H1 (cell line): ENCODE measurements at regions not wholly inside any gene's neighbourhood (a gene's known extent, or its start where the extent isn't known, plus 50 kb on each side); places are given as distances from the start of the nearest gene placed in this dataset.

Experiments
- CTCF ChIA-PET: fragments of 300-600 bp; sonication (Branson Sonifier 250); formaldehyde crosslinking; loops from one replicate; lab custom pipeline; 2021; ENCODE audit not compliant: partially characterized antibody; lab: Charles Lee
- POLR2A ChIA-PET: fragments of 300-600 bp; sonication (Branson Sonifier 250); formaldehyde crosslinking; loops from one replicate; lab custom pipeline; 2021; ENCODE audit warnings: inconsistent platforms; ENCODE audit not compliant: partially characterized antibody; lab: Charles Lee
- DNase-seq, 2 experiments: peaks; one replicate each; pipeline versions ENCODE4 v3.0.0 to v3.0.0-alpha.2; 2010 to 2022; ENCODE audit warnings: low spot score in 2 of 2, low read depth in 1 of 2, mixed read lengths in 1 of 2
- FAIRE-seq: peaks from 2 replicates; lab custom pipeline; 2011; peaks lifted over from hg19 to GRCh38; lab: Jason Lieb, UNC
- H2AFZ ChIP-seq: 2 replicates; pipeline ENCODE4 v1.8.1; 2012; ENCODE audit warnings: low read length, inconsistent platforms
- H2AK5ac ChIP-seq: 2 replicates; pipeline ENCODE4 v1.6.1; 2013; ENCODE audit warnings: low read depth, low read length
- H2BK120ac ChIP-seq: replicated peaks from 2 replicates; pipeline ENCODE3; 2013; ENCODE audit warnings: low read depth, low read length, inconsistent platforms
- H2BK12ac ChIP-seq: 2 replicates; pipeline ENCODE4 v1.6.1; 2013; ENCODE audit warnings: low read depth, low read length
- H2BK15ac ChIP-seq: 2 replicates; pipeline ENCODE4 v1.6.1; 2013; ENCODE audit warnings: low read length
- H2BK20ac ChIP-seq: 2 replicates; pipeline ENCODE4 v1.6.1; 2013; ENCODE audit warnings: low read length
- H2BK5ac ChIP-seq: 2 replicates; pipeline ENCODE4 v1.6.1; 2013; ENCODE audit warnings: low read depth, low read length
- H3K14ac ChIP-seq: 2 replicates; pipeline ENCODE4 v1.6.1; 2013; ENCODE audit warnings: inconsistent platforms; ENCODE audit not compliant: insufficient read length
- H3K18ac ChIP-seq: 2 replicates; pipeline ENCODE4 v1.6.1; 2013; ENCODE audit warnings: low read length; ENCODE audit errors: extremely low read depth
- H3K23ac ChIP-seq: 2 replicates; pipeline ENCODE4 v1.6.1; 2013; ENCODE audit warnings: inconsistent platforms; ENCODE audit not compliant: insufficient read length
- H3K23me2 ChIP-seq: 2 replicates; pipeline ENCODE4 v1.6.1; 2013; ENCODE audit warnings: low read depth, low read length
- H3K27ac ChIP-seq: 2 replicates; pipeline ENCODE4 v1.6.1; 2011; ENCODE audit warnings: low read depth, low read length, inconsistent platforms
- H3K27me3 ChIP-seq, 4 experiments: replicated peaks in 1 of 4; 1 replicate in 1 of 4; 2 replicates in 3 of 4; pipeline versions ENCODE4 v1.6.1 to v1.8.1; 2011 to 2013; ENCODE audit warnings: low read length in 3 of 4, mild to moderate bottlenecking in 3 of 4, inconsistent platforms in 2 of 4, mixed read lengths in 2 of 4, moderate library complexity in 1 of 4; ENCODE audit not compliant: control insufficient read depth in 3 of 4, insufficient read depth in 3 of 4; ENCODE audit errors: extremely low read depth in 1 of 4
- H3K36me3 ChIP-seq, 4 experiments: 2 replicates each; pipeline versions ENCODE4 v1.6.1 to v1.8.1; 2011 to 2013; ENCODE audit warnings: mild to moderate bottlenecking in 4 of 4, low read length in 3 of 4, moderate library complexity in 2 of 4, control low read depth in 1 of 4, inconsistent platforms in 1 of 4; ENCODE audit not compliant: insufficient read depth in 4 of 4, control insufficient read depth in 2 of 4
- H3K4ac ChIP-seq: replicated peaks from 2 replicates; pipeline ENCODE3; 2013; ENCODE audit warnings: low read length, low read depth, mixed read lengths, inconsistent platforms; ENCODE audit not compliant: insufficient read length
- H3K4me1 ChIP-seq, 4 experiments: replicated peaks in 1 of 4; 1 replicate in 1 of 4; 2 replicates in 3 of 4; pipeline versions ENCODE4 v1.6.1 to v1.8.1; 2011 to 2013; ENCODE audit warnings: low read length in 3 of 4, inconsistent platforms in 2 of 4, mixed read lengths in 1 of 4; ENCODE audit not compliant: insufficient read depth in 4 of 4, control insufficient read depth in 3 of 4
- H3K4me2 ChIP-seq, 2 experiments: 2 replicates each; pipeline versions ENCODE4 v1.6.1 to v1.8.1; 2011 to 2013; ENCODE audit warnings: low read depth in 2 of 2, low read length in 2 of 2, control low read depth in 1 of 2, inconsistent platforms in 1 of 2, mild to moderate bottlenecking in 1 of 2; ENCODE audit not compliant: insufficient read depth in 1 of 2
- H3K4me3 ChIP-seq, 4 experiments: fragments of 200-600, 300-600 bp in 1 of 4; sonication (generic), shearing (Covaris generic), sonication (Bioruptor Twin) in 1 of 4; 2 replicates each; pipeline versions ENCODE4 v1.5.1 to v1.8.1; 2011 to 2016; ENCODE audit warnings: low read length in 4 of 4, low read depth in 3 of 4, control low read depth in 2 of 4, inconsistent platforms in 2 of 4, mild to moderate bottlenecking in 2 of 4, mixed read lengths in 1 of 4, moderate library complexity in 1 of 4; ENCODE audit not compliant: insufficient read depth in 2 of 4; ENCODE audit errors: extremely low read depth in 1 of 4
- H3K56ac ChIP-seq: replicated peaks from 2 replicates; pipeline ENCODE3; 2013; ENCODE audit warnings: low read depth, mild to moderate bottlenecking, mixed read lengths, low read length, inconsistent platforms; ENCODE audit not compliant: insufficient read length
- H3K79me1 ChIP-seq: 2 replicates; pipeline ENCODE4 v1.6.1; 2013; ENCODE audit warnings: low read depth, low read length, control low read depth
- H3K79me2 ChIP-seq, 2 experiments: 2 replicates each; pipeline versions ENCODE4 v1.6.1 to v1.8.1; 2012 to 2013; ENCODE audit warnings: low read length in 2 of 2, mild to moderate bottlenecking in 2 of 2, inconsistent platforms in 1 of 2; ENCODE audit not compliant: insufficient read depth in 2 of 2, control insufficient read depth in 1 of 2
- H3K9ac ChIP-seq, 4 experiments: replicated peaks in 1 of 4; 1 replicate in 1 of 4; 2 replicates in 3 of 4; pipeline versions ENCODE4 v1.6.1 to v1.8.1; 2011 to 2013; ENCODE audit warnings: low read depth in 3 of 4, low read length in 3 of 4, control low read depth in 2 of 4, mild to moderate bottlenecking in 2 of 4, moderate library complexity in 2 of 4, inconsistent platforms in 1 of 4; ENCODE audit errors: extremely low read depth in 1 of 4
- H3K9me3 ChIP-seq, 2 experiments: 2 replicates each; pipeline versions ENCODE4 v1.6.1 to v1.8.1; 2012 to 2013; ENCODE audit warnings: mild to moderate bottlenecking in 2 of 2, moderate library complexity in 2 of 2, control low read depth in 1 of 2, inconsistent platforms in 1 of 2, low read depth in 1 of 2, low read length in 1 of 2, mixed read lengths in 1 of 2; ENCODE audit not compliant: insufficient read depth in 2 of 2
- H4K20me1 ChIP-seq, 2 experiments: replicated peaks in 1 of 2; 2 replicates each; pipeline versions ENCODE3 to v1.8.1; 2011 to 2013; ENCODE audit warnings: inconsistent platforms in 2 of 2, low read length in 2 of 2, mild to moderate bottlenecking in 1 of 2; ENCODE audit not compliant: insufficient read depth in 2 of 2, control insufficient read depth in 1 of 2
- H4K5ac ChIP-seq: 2 replicates; pipeline ENCODE4 v1.6.1; 2013; ENCODE audit warnings: low read length, low read depth, mixed read lengths, inconsistent platforms; ENCODE audit not compliant: insufficient read length
- H4K8ac ChIP-seq: 2 replicates; pipeline ENCODE4 v1.8.0; 2013; ENCODE audit warnings: mild to moderate bottlenecking, moderate library complexity, low read length, inconsistent platforms; ENCODE audit not compliant: insufficient read depth; ENCODE audit errors: extremely low read depth
- H4K91ac ChIP-seq: replicated peaks from 2 replicates; pipeline ENCODE3; 2013; ENCODE audit warnings: low read length, mixed read lengths, inconsistent platforms; ENCODE audit not compliant: insufficient read length
- PHF8 ChIP-seq: fragments of 200-600 bp; sonication (generic); conservative IDR thresholded peaks from 2 replicates; pipeline ENCODE4 v1.7.1; 2012; ENCODE audit warnings: low read depth, mild to moderate bottlenecking, inconsistent platforms, low read length, moderate library complexity
- RXRA ChIP-seq: IDR thresholded peaks from 2 replicates; pipeline ENCODE4 v1.6.1; 2011; ENCODE audit warnings: low read depth, mild to moderate bottlenecking, low read length, moderate library complexity; ENCODE audit not compliant: insufficient read depth
- SAP30 ChIP-seq: fragments of 300-600 bp; sonication (generic); IDR thresholded peaks from 2 replicates; pipeline ENCODE4 v1.7.1; 2012; ENCODE audit warnings: low read length, moderate library complexity, mild to moderate bottlenecking, inconsistent platforms; ENCODE audit not compliant: insufficient read depth, insufficient replicate concordance
- SP1 ChIP-seq: IDR thresholded peaks from 2 replicates; pipeline ENCODE4 v1.6.1; 2011; ENCODE audit warnings: low read depth, low read length
- YY1 ChIP-seq: IDR thresholded peaks from 2 replicates; pipeline ENCODE4 v1.6.1; 2011; ENCODE audit warnings: low read depth, mild to moderate bottlenecking, low read length
- ZNF274 ChIP-seq: IDR thresholded peaks from 2 replicates; pipeline ENCODE4 v1.7.0; 2012; ENCODE audit warnings: low read length, borderline replicate concordance; ENCODE audit errors: extremely low read depth
- WGBS, 2 experiments: shearing (Covaris generic) in 1 of 2; methylation state at CpG; one replicate each; pipeline versions ENCODE4 v1.1.6 to v1.1.7; 2013 to 2015; ENCODE audit warnings: low lambda C conversion rate in 2 of 2, mixed read lengths in 2 of 2, inconsistent platforms in 1 of 2, low coverage in 1 of 2, missing lambda C conversion rate in 1 of 2; ENCODE audit not compliant: insufficient replicate concordance in 2 of 2, insufficient coverage in 1 of 2, insufficient read length in 1 of 2; ENCODE audit errors: extremely low coverage in 1 of 2, missing lambda C conversion rate in 1 of 2; 5-methylcytosine and 5-hydroxymethylcytosine counted together

GRCh38 chr5:120901199-120901598 is 437.1 kb downstream of the PRR16 start:
- Histone ChIP-seq H3K23ac (no peak overlapping the region), H3K18ac (no peak overlapping the region), H4K91ac (no peak overlapping the region), H3K4ac (no peak overlapping the region), H3K4me3 (no peak overlapping the region), H3K4me2 (no peak overlapping the region), H4K8ac (no peak overlapping the region), H3K9ac (no peak overlapping the region), H2BK5ac (no peak overlapping the region), H3K23me2 (no peaks in the 10 kb centered on the region), H2AK5ac (no peak overlapping the region), H3K27ac (no peak overlapping the region), H3K9me3 (no peaks in the 10 kb centered on the region), H3K56ac (no peak overlapping the region), H2AFZ (no peak overlapping the region), H3K36me3 (no peaks in the 10 kb centered on the region), H3K14ac (no peak overlapping the region), H2BK15ac (no peak overlapping the region), H3K27me3 (no peaks in the 10 kb centered on the region), H2BK12ac (no peak overlapping the region), H3K79me2 (no peaks in the 10 kb centered on the region), H3K79me1 (no peaks in the 10 kb centered on the region), H4K5ac (no peak overlapping the region), H3K4me1 (no peaks in the 10 kb centered on the region), H4K20me1 (no peaks in the 10 kb centered on the region), H2BK20ac (no peak overlapping the region), H2BK120ac (no peak overlapping the region)
- FAIRE-seq (no peak), DNase-seq (no peak)
- POLR2A ChIA-PET = no interaction called here
- CTCF ChIA-PET = interaction anchor here (1.4 to 2.1 kb wide), 2 partner anchors 22 to 84 kb away, joined by 3 to 7 read pairs; no protein-coding TSS in a partner anchor
- 94% methylated on average over 1 of the region's 1 CpG; no CpG with 5 or more reads in 1 of the 2 experiments for WGBS, 2 experiments
- TF ChIP-seq YY1 (no peak), ZNF274 (no peak), SP1 (no peak), SAP30 (no peak), PHF8 (no peak), RXRA (no peak)
